Cardiac fibroblast (primary cell): ENCODE measurements at regions not wholly inside any gene's neighbourhood (a gene's known extent, or its start where the extent isn't known, plus 50 kb on each side); places are given as distances from the start of the nearest gene placed in this dataset.
"Not testable (repeated sequence)": the region's sequence is repeated elsewhere in the genome, so short reads cannot be mapped to it uniquely, and the experiment has no call there.

Source experiments
- DNase-seq, 2 donors: peaks; one replicate each; pipeline versions ENCODE4 v3.0.0 to v3.0.0-alpha.2; 2010; ENCODE audit warnings: low read depth in 2 of 2
- H3K4me3 ChIP-seq, 2 donors: replicated peaks in 1 of 2; 1 replicate in 1 of 2; 2 replicates in 1 of 2; pipeline ENCODE4 v1.5.1; 2011; ENCODE audit warnings: low read depth in 2 of 2, low read length in 2 of 2, mild to moderate bottlenecking in 2 of 2, moderate library complexity in 1 of 2
- TF ChIP-seq, protein P1 (sequence below): IDR thresholded peaks from one replicate; pipeline ENCODE4 v1.5.1; 2011; ENCODE audit warnings: low read depth, mild to moderate bottlenecking, low read length, inconsistent platforms

DNA sequence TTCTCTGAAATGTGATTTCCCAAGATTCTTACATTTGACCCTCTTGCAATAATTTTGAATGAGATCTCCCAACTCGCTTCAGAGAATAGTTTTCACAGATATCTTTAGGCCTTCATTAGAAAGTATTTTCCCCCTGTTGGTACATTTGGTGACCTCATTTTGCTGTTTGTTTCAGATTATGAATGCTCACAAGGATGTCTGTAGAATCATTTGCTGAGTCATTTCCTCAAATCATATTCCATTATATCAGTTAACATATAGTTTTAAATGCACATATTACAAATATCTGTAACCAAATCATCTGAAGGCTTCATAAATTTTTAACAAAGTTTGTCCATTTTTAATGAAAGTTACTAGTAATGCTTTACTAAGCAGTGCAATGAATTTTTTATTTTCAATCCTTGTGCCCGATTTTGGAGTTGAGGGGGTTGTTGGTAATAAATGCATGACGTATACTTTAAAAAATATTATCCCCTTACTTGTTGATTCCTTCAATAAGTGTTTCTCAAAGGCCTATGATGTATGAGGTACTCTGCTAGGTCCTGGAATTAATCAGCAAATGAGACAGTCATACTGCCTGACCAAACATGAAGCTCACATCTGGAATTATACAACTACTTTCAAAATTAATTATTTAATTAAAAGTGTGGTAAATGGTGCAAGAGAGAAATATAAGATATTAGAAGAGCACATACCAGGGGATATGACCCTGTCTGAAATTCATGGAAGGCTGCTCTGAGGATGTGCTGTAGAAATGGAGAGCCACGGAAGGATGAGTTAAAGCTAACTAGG, 126.9 kb upstream of the RAP1B start:
- TF ChIP-seq, protein P1, sequence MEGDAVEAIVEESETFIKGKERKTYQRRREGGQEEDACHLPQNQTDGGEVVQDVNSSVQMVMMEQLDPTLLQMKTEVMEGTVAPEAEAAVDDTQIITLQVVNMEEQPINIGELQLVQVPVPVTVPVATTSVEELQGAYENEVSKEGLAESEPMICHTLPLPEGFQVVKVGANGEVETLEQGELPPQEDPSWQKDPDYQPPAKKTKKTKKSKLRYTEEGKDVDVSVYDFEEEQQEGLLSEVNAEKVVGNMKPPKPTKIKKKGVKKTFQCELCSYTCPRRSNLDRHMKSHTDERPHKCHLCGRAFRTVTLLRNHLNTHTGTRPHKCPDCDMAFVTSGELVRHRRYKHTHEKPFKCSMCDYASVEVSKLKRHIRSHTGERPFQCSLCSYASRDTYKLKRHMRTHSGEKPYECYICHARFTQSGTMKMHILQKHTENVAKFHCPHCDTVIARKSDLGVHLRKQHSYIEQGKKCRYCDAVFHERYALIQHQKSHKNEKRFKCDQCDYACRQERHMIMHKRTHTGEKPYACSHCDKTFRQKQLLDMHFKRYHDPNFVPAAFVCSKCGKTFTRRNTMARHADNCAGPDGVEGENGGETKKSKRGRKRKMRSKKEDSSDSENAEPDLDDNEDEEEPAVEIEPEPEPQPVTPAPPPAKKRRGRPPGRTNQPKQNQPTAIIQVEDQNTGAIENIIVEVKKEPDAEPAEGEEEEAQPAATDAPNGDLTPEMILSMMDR = no peak
- no peak overlapping the region for H3K4me3 ChIP-seq
- peak; percentile 52 to 76 for DNase-seq

DNA sequence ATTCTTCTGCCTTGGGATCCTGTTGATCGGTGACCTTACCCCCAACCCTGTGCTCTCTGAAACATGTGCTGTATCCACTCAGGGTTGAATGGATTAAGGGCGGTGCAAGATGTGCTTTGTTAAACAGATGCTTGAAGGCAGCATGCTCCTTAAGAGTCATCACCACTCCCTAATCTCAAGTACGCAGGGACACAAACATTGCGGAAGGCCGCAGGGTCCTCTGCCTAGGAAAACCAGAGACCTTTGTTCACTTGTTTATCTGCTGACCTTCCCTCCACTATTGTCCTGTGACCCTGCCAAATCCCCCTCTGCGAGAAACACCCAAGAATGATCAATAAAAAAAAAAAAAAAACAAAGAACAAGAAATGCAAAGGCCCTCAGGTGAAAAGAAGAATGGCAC, 126.1 kb upstream of the RAP1B start:
- H3K4me3 ChIP-seq, DNase-seq: not testable (repeated sequence)

DNA sequence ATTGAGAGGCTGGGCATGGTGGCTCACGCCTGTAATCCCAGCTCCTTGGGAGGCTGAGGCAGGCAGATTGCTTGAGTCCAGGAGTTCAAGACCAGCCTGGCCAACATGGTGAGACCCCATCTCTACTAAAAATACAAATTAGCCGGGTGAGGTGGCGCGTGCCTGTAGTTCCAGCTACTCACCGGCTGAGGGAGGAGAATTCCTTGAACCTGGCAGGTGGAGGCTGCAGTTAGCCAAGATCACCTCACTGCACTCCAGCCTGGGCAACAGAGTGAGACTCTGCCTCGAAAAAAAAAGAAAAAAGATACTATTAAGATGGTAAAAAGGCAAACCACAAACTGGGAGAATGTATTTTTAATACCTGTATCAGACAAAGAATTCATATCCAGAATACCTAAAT, 124.2 kb upstream of the RAP1B start:
- DNase-seq = not testable (repeated sequence)

DNA sequence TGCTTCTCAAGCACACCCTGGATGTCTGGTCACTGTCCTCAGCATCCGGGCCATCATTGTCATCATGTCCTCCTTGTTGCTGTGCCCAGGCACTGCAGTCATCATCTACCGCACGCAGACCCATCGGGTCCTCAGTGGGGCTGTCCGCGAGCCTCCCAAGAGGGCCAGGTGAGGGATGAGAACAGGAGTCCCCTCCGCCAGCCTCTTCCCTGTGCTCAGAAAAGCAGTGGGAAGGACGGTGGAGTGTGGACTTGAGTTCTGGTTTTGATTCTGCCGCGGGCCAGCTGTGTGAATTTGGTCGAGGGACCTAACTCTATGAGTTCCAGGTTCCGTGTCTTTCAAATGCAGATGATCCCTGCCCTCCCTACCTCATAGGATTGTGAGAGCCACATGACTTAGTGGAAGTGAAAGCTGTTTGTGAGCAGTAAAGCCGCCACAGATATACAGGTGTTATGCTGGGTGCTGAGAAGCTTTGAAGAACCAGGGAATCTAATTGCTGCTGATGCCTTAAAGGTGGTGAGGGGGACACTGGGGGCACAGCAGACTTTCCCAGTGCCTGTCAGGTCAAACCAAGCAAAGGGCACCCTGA, 122.9 kb upstream of the RAP1B start:
- no peak for DNase-seq
- TF ChIP-seq, protein P1 = no peak
- no peak overlapping the region for H3K4me3 ChIP-seq

More for the DNA sequence above, 124.2 kb upstream of the RAP1B start:
- not testable (repeated sequence) for H3K4me3 ChIP-seq

DNA sequence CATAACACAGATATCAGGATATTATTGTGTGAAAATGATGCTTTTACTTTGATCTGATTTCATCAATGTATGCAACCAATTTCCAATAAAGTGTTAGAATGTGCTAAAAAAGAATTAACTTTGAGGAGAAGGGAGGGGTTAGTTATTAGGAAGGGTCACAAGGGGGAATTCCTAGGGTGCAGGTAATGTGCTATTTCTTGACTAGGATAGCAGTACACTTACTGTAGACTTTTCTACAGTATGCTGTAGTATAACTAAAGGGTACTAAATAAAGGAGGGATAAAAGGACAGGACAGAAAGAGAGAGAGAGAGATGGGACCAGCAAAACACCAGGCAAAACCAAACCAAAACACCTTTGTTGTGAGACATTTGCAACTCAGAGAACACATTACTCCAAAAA, 121.4 kb upstream of the RAP1B start:
- no peak for DNase-seq

DNA sequence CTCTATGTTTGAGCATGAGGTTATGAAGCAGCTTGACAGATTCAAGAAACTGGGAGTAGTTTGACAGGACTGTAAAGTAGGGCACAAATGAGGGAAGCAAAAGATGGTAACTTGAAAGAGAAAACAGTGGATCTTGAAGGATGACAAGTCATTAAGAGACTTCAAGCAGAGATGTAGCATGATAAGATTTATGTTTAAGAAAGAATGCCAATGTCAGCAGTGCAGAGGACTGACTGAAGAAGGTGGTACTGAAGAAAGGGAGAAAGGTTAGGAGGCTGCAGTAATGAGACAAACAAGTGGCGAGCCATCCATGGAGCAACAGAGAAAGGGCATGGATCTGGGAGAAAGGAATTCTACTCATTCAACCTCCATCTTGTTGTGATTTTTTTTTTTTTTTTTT, 120.2 kb upstream of the RAP1B start:
- TF ChIP-seq, protein P1 = no peak
- no peak overlapping the region for H3K4me3 ChIP-seq
- no peak for DNase-seq

More for the DNA sequence above, 121.4 kb upstream of the RAP1B start:
- TF ChIP-seq, protein P1 = no peak
- H3K4me3 ChIP-seq = no peak overlapping the region

DNA sequence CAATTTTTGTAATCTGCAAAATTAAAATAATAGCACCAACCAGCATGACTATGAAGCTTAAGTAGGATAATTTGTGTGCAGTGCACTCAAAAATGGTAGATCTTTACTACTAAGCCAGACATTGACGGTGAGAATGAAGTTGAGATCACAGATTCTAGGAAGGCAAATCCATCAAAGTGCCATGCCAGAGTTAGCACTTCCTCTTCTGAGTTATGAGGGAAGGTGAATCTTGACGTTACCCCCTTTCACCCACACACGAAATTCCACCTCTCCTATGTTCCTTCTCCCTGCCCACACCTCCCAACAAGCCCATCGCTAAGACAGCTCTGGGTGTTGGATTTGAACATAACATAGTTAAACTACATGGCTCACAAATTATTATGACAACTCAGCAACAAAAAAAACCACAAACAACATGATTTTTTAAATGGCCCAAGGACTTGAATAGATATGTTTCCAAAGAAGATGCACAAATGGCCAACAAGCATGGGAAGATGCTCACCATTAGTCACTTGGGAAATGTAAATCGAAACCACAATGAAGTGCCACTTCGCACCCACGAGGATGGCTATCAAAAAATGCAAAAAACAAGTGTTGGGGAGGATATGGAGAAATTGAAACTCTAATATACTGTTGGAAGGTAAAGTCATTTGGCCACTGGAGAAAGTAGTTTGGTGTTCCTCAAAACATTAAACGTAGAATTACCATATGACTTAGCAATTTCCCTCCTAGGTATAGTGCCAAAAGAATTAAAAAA, 119.3 kb upstream of the RAP1B start:
- TF ChIP-seq, protein P1 = no peak
- no peak for DNase-seq
- no peak overlapping the region for H3K4me3 ChIP-seq
